Superior temporal gyrus (tissue), 1 donor: ENCODE measurements at regions not wholly inside any gene's neighbourhood (a gene's known extent, or its start where the extent isn't known, plus 50 kb on each side); places are given as distances from the start of the nearest gene placed in this dataset.

Experiments
- DNase-seq: peaks from one replicate; pipeline ENCODE4 v3.0.0-alpha.2; 2016; ENCODE audit errors: extremely low spot score

GRCh38 chr4:136763919-136764318 is 768.4 kb downstream of the PCDH18 start:
- no peak for DNase-seq

- DNase-seq: no peak
Measured at GRCh38 chr4:136755531-136755916, 776.8 kb downstream of the PCDH18 start.

GRCh38 chr4:136754810-136755530 is 777.3 kb downstream of the PCDH18 start:
- no peak for DNase-seq

- no peak for DNase-seq
Measured at GRCh38 chr4:136751556-136751955, 780.7 kb downstream of the PCDH18 start.

GRCh38 chr4:136750897-136751296 is 781.4 kb downstream of the PCDH18 start:
- DNase-seq: no peak

- no peak for DNase-seq
Measured at GRCh38 chr4:136749989-136750388, 782.3 kb downstream of the PCDH18 start.

GRCh38 chr4:136748773-136749172 is 783.5 kb downstream of the PCDH18 start:
- DNase-seq: no peak

- DNase-seq: no peak
Measured at GRCh38 chr4:136748165-136748564, 784.1 kb downstream of the PCDH18 start.

GRCh38 chr4:136743238-136743637 is 789.1 kb downstream of the PCDH18 start:
- DNase-seq: no peak

GRCh38 chr4:136742333-136742732 is 790.0 kb downstream of the PCDH18 start:
- DNase-seq: no peak

GRCh38 chr4:136741468-136741867 is 790.8 kb downstream of the PCDH18 start:
- DNase-seq: no peak

GRCh38 chr4:136740326-136740725 is 792.0 kb downstream of the PCDH18 start:
- peak; percentile 56 for DNase-seq

- DNase-seq: no peak
Measured at GRCh38 chr4:136737066-136737465, 795.2 kb downstream of the PCDH18 start.

- DNase-seq: no peak
Measured at GRCh38 chr4:136731025-136731424, 801.3 kb downstream of the PCDH18 start.

GRCh38 chr4:136725286-136726081 is 806.8 kb downstream of the PCDH18 start:
- DNase-seq: no peak

GRCh38 chr4:136713140-136713539 is 819.2 kb downstream of the PCDH18 start:
- DNase-seq: peak; percentile 40

GRCh38 chr4:136709897-136710296 is 822.4 kb downstream of the PCDH18 start:
- DNase-seq: no peak

- DNase-seq: no peak
Measured at GRCh38 chr4:136706942-136707341, 825.4 kb downstream of the PCDH18 start.

GRCh38 chr4:136699905-136700304 is 832.4 kb downstream of the PCDH18 start:
- no peak for DNase-seq

- DNase-seq: no peak
Measured at GRCh38 chr4:136691607-136692006, 840.7 kb downstream of the PCDH18 start.

GRCh38 chr4:136690360-136690759 is 841.9 kb downstream of the PCDH18 start:
- DNase-seq: no peak

- no peak for DNase-seq
Measured at GRCh38 chr4:136687596-136687995, 844.7 kb downstream of the PCDH18 start.

GRCh38 chr4:136687118-136687517 is 845.2 kb downstream of the PCDH18 start:
- no peak for DNase-seq
